Mucosa of rectum (tissue), 2 donors: ENCODE measurements at regions not wholly inside any gene's neighbourhood (a gene's known extent, or its start where the extent isn't known, plus 50 kb on each side); places are given as distances from the start of the nearest gene placed in this dataset.
A peak's percentile ranks its signal among the peaks of the same experiment; 100 is the strongest.

Experiments used
- H3K27ac ChIP-seq, 2 donors: one replicate each; pipeline ENCODE4 v1.7.0; 2013; ENCODE audit warnings: inconsistent platforms in 2 of 2, low read depth in 2 of 2, low read length in 2 of 2
- H3K27me3 ChIP-seq, 2 donors: one replicate each; pipeline ENCODE4 v1.7.0; 2013; ENCODE audit warnings: low read length in 2 of 2; ENCODE audit not compliant: control insufficient read depth in 2 of 2, insufficient read depth in 2 of 2
- H3K36me3 ChIP-seq, 2 donors: one replicate each; pipeline ENCODE4 v1.7.0; 2013; ENCODE audit warnings: low read length in 2 of 2; ENCODE audit not compliant: control insufficient read depth in 2 of 2, insufficient read depth in 2 of 2
- H3K4me1 ChIP-seq, 2 donors: one replicate each; pipeline ENCODE4 v1.7.0; 2013; ENCODE audit warnings: low read length in 2 of 2, mild to moderate bottlenecking in 1 of 2; ENCODE audit not compliant: control insufficient read depth in 2 of 2, insufficient read depth in 2 of 2
- H3K4me3 ChIP-seq, 2 donors: one replicate each; pipeline ENCODE4 v1.7.0; 2013; ENCODE audit warnings: low read length in 2 of 2
- H3K9ac ChIP-seq, 2 donors: one replicate each; pipeline ENCODE4 v1.7.0; 2013; ENCODE audit warnings: low read length in 2 of 2, low read depth in 1 of 2, mild to moderate bottlenecking in 1 of 2
- H3K9me3 ChIP-seq, 2 donors: one replicate each; pipeline ENCODE4 v1.7.0; 2013; ENCODE audit warnings: low read length in 2 of 2; ENCODE audit not compliant: control insufficient read depth in 2 of 2
- donor health status: healthy.
- donor health status: Normal muscosa, but diverticular disease.

GRCh38 chr2:236662231-236663185 is 92.9 kb downstream of the ACKR3 start:
- no peak overlapping the region for H3K9ac ChIP-seq
- peaks cover 0 to 3% of the 10 kb centered on the region in 2 donors for H3K4me1 ChIP-seq
- no peak overlapping the region for H3K4me3 ChIP-seq
- H3K27me3 ChIP-seq: no peaks in the 10 kb centered on the region
- H3K9me3 ChIP-seq: no peaks in the 10 kb centered on the region
- H3K27ac ChIP-seq: peak overlapping the region; percentile 9 to 58
- no peaks in the 10 kb centered on the region for H3K36me3 ChIP-seq

DNA sequence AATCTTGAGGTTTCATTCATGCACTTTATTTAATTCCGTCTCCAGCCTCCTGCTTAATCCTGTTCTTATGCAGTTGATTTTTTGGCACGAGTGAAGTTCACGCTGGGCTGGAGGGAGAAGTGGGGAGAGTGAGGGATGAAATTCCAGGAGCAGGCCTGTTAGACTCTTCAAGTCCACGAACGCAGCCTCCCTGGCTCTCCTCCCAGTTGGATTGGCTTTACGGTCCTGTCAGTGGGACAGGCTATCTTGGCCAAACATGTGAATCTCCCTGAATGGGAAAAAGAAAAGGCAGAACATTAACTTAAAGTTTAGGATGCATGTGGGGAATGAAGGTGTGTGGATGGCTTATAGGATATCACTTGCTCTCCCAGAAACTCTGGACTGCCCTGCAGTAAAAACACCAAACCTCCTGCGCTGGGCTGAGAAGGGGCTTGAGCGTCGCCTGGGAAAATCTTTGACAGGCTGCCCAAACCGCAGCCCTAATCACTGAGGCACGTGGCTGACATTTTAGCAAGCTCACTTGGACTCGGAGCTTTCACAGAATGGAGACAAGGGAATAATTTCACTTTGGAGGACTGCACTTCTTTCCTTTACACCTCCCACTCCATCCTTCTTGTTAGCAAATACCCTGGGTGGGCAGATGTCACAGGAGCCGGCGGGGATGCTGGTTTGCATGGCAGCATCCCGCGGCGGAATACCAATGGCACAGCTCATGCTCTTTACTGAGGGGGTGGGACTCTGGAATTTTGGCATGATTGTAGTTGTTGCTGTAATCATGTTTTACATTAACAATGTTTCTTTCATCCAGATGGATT is 93.9 kb downstream of the ACKR3 start:
- peak overlapping the region; percentile 9 to 58 for H3K27ac ChIP-seq
- no peaks in the 10 kb centered on the region for H3K27me3 ChIP-seq
- H3K36me3 ChIP-seq: no peaks in the 10 kb centered on the region
- H3K4me3 ChIP-seq: no peak overlapping the region
- H3K4me1 ChIP-seq: peaks cover 0 to 3% of the 10 kb centered on the region in 2 donors
- H3K9ac ChIP-seq: no peak overlapping the region
- H3K9me3 ChIP-seq: no peaks in the 10 kb centered on the region

DNA sequence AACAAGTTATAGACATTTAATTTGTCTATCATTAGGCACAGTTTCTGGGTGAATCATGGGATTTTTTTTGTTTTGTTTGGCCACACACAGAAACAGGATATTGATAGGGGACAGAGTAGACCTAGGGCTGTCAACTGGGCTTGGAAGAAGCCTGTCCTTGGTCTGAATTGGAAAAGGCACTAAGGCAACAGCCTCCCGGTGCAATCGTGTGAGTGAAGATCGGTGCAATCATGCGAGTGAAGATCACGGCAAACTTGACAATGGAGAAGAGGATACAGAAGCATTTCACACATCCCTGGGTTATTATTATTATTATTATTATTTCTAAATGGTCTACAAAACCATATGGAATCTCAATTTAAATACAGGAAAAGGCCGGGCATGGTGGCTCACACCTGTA is 94.5 kb downstream of the ACKR3 start:
- no peak overlapping the region for H3K4me3 ChIP-seq
- no peaks in the 10 kb centered on the region for H3K27me3 ChIP-seq
- no peaks in the 10 kb centered on the region for H3K9me3 ChIP-seq
- no peak overlapping the region for H3K27ac ChIP-seq
- H3K9ac ChIP-seq: no peak overlapping the region
- peaks cover 0 to 3% of the 10 kb centered on the region in 2 donors for H3K4me1 ChIP-seq
- H3K36me3 ChIP-seq: no peaks in the 10 kb centered on the region

DNA sequence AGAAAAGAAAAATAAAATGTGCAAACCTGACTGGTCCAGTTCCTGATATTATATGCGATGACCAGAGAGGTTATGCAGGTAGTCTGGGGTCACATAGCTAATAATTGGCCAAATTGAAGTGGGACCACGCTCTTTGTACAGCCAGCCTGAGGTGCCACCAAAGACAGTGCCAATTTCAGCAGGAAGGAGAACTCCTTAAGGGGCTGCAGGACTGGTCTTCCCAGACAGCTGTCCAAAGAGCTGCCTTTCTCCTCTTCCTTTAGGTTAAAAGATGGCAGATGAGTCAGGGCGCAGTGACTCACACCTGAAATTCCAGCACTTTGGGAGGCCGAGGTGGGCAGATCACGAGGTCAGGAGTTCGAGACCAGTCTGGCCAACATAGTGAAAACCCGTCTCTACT is 95.5 kb downstream of the ACKR3 start:
- Histone ChIP-seq H3K4me3 (no peak overlapping the region), H3K36me3 (no peaks in the 10 kb centered on the region), H3K27me3 (no peaks in the 10 kb centered on the region), H3K9me3 (no peaks in the 10 kb centered on the region), H3K4me1 (peaks cover 0 to 3% of the 10 kb centered on the region in 2 donors), H3K9ac (no peak overlapping the region), H3K27ac (no peak overlapping the region)

GRCh38 chr2:236665572-236666118 is 96.0 kb downstream of the ACKR3 start:
- Histone ChIP-seq H3K36me3 (no peaks in the 10 kb centered on the region), H3K27me3 (no peaks in the 10 kb centered on the region), H3K4me1 (peaks cover 0 to 3% of the 10 kb centered on the region in 2 donors), H3K27ac (no peak overlapping the region), H3K9ac (no peak overlapping the region), H3K9me3 (no peaks in the 10 kb centered on the region), H3K4me3 (no peak overlapping the region)

GRCh38 chr2:236666646-236667204 is 97.1 kb downstream of the ACKR3 start:
- Histone ChIP-seq H3K27ac (no peak overlapping the region), H3K27me3 (no peaks in the 10 kb centered on the region), H3K4me1 (peaks cover 0 to 3% of the 10 kb centered on the region in 2 donors), H3K4me3 (no peak overlapping the region), H3K9me3 (no peaks in the 10 kb centered on the region), H3K9ac (no peak overlapping the region), H3K36me3 (no peaks in the 10 kb centered on the region)

DNA sequence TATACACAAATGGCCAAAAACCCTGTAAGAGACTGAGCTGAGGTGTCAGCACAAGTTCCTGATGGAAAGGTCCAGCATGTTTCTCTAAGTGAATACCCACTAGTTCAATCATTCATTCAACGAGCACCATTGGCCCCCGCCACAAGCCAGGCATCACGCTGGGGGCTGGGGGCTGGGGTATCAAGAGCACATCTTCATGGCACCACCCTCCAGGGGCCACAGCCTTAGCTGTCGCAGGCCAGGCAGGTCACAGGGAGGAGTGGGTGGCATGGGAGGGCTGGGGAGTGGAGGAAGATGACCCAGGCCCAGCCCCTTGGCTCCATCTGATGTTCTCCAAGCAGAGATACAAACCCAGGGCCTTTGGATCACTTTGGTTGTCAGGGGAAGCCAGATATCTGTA is 97.9 kb downstream of the ACKR3 start:
- Histone ChIP-seq H3K36me3 (no peaks in the 10 kb centered on the region), H3K4me3 (no peak overlapping the region), H3K27me3 (no peaks in the 10 kb centered on the region), H3K9me3 (no peaks in the 10 kb centered on the region), H3K9ac (no peak overlapping the region), H3K27ac (no peak overlapping the region), H3K4me1 (peaks cover 0 to 3% of the 10 kb centered on the region in 2 donors)

GRCh38 chr2:236668531-236668969 is 98.9 kb downstream of the ACKR3 start:
- Histone ChIP-seq H3K9me3 (no peaks in the 10 kb centered on the region), H3K4me3 (no peak overlapping the region), H3K9ac (no peak overlapping the region), H3K36me3 (no peaks in the 10 kb centered on the region), H3K27ac (no peak overlapping the region), H3K27me3 (no peaks in the 10 kb centered on the region), H3K4me1 (peaks cover 0 to 2% of the 10 kb centered on the region in 2 donors)

GRCh38 chr2:236670235-236670620 is 100.6 kb downstream of the ACKR3 start:
- Histone ChIP-seq H3K4me1 (no peaks in the 10 kb centered on the region), H3K9ac (no peak overlapping the region), H3K27ac (peak overlapping the region in 1 of 2 donors; percentile 0), H3K36me3 (no peaks in the 10 kb centered on the region), H3K27me3 (no peaks in the 10 kb centered on the region), H3K9me3 (no peaks in the 10 kb centered on the region), H3K4me3 (no peak overlapping the region)
